ENCODE measurements at regions not wholly inside any gene's neighbourhood (a gene's known extent, or its start where the extent isn't known, plus 50 kb on each side); places are given as distances from the start of the nearest gene placed in this dataset.
"Not testable (repeated sequence)": the region's sequence is repeated elsewhere in the genome, so short reads cannot be mapped to it uniquely, and the experiment has no call there.

DNA sequence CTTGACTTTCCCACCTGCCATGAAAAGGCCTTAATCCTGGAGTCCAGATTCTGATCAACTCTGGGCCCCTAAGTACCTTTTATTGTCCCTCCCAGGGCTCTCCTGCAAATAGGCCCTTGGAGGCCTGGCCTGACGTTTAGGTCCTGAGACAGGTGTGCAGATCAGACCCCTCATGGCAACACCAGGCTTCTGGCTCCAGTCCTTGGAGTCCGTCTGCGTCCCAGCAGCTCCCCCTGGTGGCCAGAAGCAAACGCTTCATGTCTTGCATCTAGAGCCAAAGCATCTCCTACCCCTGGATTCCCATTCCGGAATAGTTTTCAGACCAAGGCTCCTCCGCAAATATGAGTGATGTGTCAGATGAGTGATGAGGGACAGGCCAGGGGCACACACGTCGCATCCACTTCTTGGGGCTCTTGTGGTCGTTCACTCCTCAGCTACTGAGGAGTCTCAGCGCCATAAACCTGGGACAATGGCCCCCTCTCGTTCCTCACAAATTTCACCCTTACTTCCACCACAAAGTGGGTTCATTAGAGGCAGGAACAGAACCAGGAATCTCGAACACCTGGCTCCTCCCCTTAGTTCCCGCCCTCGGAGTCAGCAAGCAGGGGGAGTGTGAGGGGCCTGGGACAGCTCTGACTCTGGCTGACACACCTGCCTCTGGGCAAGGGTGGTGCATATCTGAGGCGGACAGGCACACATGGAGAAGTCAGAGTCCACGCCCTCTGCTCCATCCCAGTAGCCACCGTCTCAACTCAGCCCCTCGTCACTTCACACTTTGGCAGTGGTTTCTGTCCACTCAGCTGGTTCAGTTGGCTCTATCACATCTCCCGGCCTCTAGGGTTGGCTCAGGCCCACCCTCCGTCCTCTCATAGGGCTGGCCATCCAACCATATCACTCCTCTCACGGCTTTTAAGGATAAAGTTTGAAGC is 77.9 kb upstream of the PWP1 start:
- DNase-seq: peak; percentile 68

DNA sequence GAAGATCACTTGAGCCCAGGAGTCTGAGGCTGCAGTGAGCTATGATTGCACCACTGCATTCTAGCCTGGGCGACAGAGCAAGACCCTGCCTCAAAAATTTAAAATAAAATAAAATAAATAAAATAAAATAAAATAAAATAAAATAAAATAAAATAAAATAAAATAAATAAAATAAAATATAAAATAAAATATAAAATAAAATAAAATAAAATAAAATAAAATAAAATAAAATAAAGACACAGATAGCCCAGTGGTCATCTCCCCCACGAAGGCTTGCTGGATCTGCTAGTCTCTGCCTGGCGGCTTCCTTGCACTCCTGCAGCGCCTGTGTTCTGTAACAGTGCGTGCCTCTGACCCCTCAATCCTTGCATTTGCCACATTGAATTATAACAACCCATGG is 76.8 kb upstream of the PWP1 start:
- DNase-seq: not testable (repeated sequence)

DNA sequence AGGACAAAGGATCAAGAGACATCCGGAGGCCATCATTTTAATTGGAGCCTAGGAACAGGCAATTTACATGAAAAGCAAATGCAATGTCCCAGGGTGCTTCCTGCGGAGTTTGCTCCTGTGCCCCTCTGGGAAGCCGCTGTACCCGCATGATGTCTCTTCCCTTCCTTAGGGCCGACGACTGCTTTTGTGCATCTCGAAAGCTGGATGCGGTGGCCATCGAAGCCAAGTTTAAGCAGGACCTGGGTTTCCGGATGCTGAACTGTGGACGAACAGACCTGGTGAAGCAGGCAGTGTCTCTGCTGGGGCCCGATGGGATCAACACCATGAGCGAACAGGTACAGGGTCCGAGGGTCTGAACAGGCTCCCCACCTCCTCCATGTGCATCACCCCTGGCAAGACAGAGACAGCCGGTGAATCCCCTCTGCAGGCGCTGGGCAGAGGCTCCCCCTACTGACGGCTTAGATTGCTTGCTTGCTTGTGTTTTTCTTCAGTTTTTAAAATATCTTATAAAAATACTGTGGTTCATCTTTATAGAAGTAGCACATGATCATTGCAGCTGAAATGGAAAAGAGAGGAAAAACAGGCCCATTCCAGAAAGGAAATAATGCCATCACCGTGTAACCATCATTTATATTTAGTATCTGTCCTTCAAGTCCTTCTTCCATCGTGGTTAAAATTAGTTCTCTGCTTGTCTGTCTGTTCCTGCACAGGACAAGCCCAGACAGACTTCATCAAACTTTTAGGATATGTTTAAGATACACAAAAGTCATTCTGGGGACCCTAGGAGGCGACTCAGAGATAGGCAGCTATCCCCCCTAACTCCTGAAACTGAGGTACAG is 75.4 kb upstream of the PWP1 start:
- peak; percentile 7 for DNase-seq

DNA sequence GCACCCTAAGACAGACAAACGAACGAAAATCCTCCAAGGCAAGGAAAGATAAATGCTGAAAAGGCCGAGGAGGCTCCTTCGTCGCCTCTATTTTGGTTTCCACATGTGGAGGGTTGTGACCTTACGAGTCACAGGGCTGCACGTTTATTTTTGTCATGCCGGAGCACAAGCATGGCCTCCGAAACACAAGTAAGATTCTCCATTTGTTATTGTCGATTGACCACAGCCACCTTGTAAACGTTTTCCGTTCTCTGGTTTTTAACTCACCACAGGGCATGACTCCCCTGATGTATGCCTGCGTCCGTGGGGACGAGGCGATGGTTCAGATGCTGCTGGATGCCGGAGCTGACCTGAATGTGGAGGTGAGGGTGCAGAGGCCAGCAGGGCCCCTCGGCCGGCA is 73.1 kb upstream of the PWP1 start:
- DNase-seq: no peak

DNA sequence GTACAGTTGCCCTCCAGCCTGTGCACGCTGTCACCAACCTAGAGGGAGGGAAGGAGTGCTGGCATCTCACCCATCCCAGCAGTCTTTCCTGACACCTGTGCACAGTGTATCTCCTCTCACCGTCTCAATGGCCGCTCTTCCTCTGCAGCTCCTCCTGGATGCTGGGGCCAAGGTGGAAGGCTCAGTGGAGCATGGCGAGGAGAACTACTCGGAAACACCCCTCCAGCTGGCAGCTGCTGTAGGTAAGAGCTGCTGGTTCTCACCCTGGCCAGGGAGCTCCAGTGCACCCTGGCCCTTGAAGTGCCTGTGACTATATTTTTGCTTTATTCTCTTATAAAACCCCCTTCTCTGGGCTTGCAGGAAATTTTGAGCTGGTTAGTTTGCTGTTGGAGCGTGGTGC is 68.7 kb upstream of the PWP1 start:
- no peak for DNase-seq

DNA sequence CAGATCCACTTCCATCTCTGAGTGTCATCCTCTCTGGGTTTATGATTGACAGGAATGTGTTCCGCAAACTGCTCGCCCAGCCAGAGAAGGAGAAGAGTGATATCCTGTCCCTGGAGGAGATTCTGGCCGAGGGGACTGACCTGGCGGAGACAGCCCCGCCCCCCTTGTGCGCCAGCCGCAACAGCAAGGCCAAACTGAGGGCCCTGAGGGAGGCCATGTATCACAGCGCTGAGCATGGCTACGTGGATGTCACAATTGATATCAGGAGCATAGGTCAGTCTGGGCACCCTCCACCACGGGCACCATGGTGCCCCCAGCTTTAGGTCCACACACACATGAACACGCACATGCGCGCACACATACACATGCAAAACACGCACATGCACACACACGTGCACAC is 67.5 kb upstream of the PWP1 start:
- no peak for DNase-seq

DNA sequence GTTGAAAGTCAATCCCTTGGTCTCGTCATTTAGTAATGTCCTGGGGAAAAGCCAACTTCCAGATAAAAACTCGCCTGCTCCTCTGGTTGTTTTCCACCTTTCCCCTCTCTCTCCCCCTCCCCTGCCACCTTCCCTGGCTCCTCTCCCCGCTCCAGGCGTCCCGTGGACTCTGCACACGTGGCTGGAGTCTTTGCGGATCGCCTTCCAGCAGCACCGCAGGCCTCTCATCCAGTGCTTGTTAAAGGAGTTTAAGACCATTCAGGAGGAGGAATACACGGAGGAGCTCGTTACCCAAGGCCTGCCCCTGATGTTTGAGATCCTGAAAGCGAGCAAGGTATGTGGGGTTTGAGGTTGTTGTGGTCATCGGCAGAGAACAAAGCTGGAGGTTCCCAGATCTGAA is 65.8 kb upstream of the PWP1 start:
- no peak for DNase-seq

DNA sequence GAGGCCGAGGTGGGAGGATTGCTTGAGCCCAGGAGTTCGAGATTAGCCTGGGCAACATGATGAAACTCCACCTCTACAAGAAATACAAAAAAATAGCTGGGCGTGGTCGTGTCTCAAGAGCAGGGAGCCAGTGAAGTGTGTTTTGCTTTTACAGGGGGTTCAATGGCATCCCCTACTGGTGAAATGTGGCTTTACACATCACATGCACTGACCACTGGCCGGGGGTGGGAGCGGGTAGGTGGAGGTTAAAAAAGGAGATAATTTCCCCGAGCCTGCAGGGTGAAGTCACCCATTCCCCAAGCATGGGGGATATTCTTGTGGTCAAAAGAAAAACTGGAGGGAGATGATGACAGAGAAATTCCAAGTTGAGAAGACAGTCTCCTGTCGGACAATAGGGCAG is 63.6 kb upstream of the PWP1 start:
- no peak for DNase-seq

DNA sequence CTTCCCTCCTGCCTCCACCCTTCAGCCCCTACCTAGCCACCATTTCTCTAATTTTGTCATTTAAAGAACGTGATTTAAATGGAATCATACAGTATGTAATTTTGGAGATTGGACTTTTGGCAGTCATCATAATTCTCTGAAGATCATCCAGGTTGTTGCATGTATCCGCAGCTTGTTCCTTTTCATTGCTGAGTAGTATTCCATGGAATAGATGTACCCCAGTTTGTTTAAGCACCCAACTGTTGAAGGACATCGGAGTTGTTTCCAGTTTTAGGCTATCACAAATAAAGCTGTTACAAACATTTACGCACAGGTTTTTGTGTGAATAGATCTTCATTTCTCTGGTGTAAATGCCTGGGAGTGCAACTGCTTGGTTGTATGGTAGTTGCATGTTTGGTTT is 61.1 kb upstream of the PWP1 start:
- DNase-seq: no peak

DNA sequence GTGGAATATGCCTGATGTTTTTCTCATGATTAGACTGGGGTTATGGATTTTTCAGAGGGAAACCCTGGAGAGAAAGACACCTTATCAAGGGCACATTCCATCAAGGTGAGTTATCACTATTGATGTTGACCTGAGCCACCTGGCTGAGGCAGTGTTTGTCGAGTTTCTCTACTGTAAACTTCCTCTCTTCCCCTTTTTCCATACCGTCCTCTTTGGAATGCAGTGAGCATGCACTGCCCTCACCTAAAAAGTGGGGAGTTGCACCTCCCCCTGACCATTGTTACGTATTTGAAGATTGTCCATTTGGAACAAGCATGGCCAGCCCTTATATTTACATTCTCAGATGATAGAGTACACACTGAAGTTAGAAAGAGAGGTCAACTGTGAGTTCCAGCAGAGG is 53.9 kb upstream of the PWP1 start:
- DNase-seq: no peak

DNA sequence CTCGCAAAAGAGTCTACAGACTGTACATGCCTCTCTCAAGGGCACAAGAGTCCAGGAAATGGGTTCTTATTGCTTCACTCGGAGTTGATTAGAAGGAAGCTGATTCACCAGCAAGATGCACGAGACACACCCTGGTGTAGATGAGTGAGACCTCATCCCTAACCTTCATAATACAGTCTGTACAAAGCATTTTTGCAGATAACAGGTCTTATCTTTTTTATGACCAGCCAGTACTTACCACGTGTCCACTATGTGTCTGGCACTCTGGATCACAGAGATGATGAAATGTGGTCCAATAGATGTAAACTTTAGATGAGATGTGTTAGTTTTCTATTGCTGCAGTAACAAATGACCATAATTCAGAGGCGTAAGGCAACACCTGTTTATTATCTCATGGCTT is 53.4 kb upstream of the PWP1 start:
- DNase-seq: no peak

DNA sequence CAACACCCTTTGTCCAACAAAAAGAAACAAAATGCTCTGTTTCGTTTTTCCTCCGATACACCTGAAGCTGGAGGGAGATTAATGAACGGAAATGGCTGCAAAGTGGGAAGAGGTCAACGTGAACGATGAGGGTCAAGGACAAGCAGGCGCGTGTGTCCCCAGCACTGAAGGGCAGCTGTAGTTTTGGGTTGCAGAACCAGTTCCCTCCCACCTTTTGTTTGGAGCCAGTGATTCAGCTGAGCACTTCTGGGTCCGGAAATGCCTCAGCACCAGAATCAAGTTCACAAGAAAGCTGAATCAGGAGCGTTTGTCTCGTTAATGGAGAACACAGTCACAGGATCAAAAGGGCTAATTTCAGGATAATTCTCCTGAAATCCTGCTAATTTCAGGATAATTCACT is 51.1 kb upstream of the PWP1 start:
- no peak for DNase-seq

DNA sequence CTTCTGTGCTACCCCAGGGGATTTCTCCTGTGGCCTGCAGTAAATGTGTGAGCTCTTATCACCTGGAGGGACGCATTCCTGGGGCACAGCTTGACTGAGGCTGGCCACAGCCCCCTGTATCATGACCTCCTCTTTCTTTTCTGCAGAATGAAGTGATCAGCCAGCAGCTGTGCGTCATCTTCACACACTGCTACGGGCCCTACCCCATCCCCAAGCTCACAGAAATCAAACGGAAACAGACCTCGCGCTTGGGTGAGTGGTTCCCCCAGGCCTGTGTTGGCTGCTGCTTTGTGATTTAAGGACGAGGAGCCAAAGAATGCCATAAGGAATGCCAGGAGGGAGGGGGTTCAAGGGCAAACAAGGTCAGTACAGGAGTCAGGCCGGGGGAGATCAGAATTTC is 50.5 kb upstream of the PWP1 start:
- no peak for DNase-seq

All from inflammatory macrophage treated with lipopolysaccharide for 4 hours (primary cell).